CD4-positive, alpha-beta T cell (primary cell): ENCODE measurements at regions not wholly inside any gene's neighbourhood (a gene's known extent, or its start where the extent isn't known, plus 50 kb on each side); places are given as distances from the start of the nearest gene placed in this dataset.

Source experiments
- ATAC-seq: fragments of 200-7000 bp; cut with Tn5 transposase; one replicate; pipeline ENCODE4 v1.10.0; 2022; ENCODE audit warnings: mild to moderate bottlenecking; ENCODE audit not compliant: poor library complexity
- CTCF ChIA-PET: fragments of 350-600 bp; sonication (Branson Sonifier 250); formaldehyde crosslinking; loops from one replicate; lab custom pipeline; 2021; ENCODE audit warnings: antibody characterized with exemption, inconsistent platforms; lab: Charles Lee
- POLR2A ChIA-PET: fragments of 350-600 bp; sonication (Branson Sonifier 250); formaldehyde crosslinking; loops from one replicate; lab custom pipeline; 2021; ENCODE audit warnings: antibody characterized with exemption, inconsistent platforms; lab: Charles Lee
- DNase-seq, 14 experiments: peaks; one replicate each; pipeline ENCODE4 v3.0.0-alpha.2; 2013 to 2020; ENCODE audit warnings: mixed read lengths in 2 of 14
- H3K27ac ChIP-seq, 2 donors: one replicate each; pipeline versions ENCODE4 v1.5.1 to v1.7.0; 2013; ENCODE audit warnings: low read length in 2 of 2, low read depth in 1 of 2, mild to moderate bottlenecking in 1 of 2
- H3K27me3 ChIP-seq, 2 experiments: 1 replicate in 1 of 2; 2 replicates in 1 of 2; pipeline versions ENCODE4 v1.6.1 to v1.7.0; 2013; ENCODE audit warnings: low read length in 2 of 2, control low read depth in 1 of 2, mild to moderate bottlenecking in 1 of 2, moderate library complexity in 1 of 2; ENCODE audit not compliant: insufficient read depth in 2 of 2, control insufficient read depth in 1 of 2
- H3K36me3 ChIP-seq: one replicate; pipeline ENCODE4 v1.6.1; 2013; ENCODE audit warnings: low read length, control low read depth; ENCODE audit not compliant: insufficient read depth
- H3K4me1 ChIP-seq: one replicate; pipeline ENCODE4 v1.6.1; 2013; ENCODE audit warnings: low read length, control low read depth; ENCODE audit not compliant: insufficient read depth
- H3K4me3 ChIP-seq: one replicate; pipeline ENCODE4 v1.5.1; 2013; ENCODE audit warnings: mild to moderate bottlenecking, low read length, moderate library complexity
- H3K9me3 ChIP-seq, 2 experiments: 1 replicate in 1 of 2; 2 replicates in 1 of 2; pipeline versions ENCODE4 v1.6.1 to v1.7.0; 2013; ENCODE audit warnings: low read length in 2 of 2, mild to moderate bottlenecking in 2 of 2, control low read depth in 1 of 2, moderate library complexity in 1 of 2; ENCODE audit not compliant: control insufficient read depth in 1 of 2, insufficient read depth in 1 of 2
- H3K27ac Mint-ChIP-seq: one replicate; pipeline ENCODE4 v1.8.0; 2020; ENCODE audit warnings: mixed read lengths
- H3K27me3 Mint-ChIP-seq: one replicate; pipeline ENCODE4 v1.8.0; 2021; ENCODE audit warnings: mixed read lengths
- H3K36me3 Mint-ChIP-seq: one replicate; pipeline ENCODE4 v1.8.0; 2021; ENCODE audit warnings: low read depth, mixed read lengths
- H3K4me1 Mint-ChIP-seq: one replicate; pipeline ENCODE4 v1.8.0; 2021; ENCODE audit warnings: low read depth, mixed read lengths
- H3K4me3 Mint-ChIP-seq: one replicate; pipeline ENCODE4 v1.8.0; 2020; ENCODE audit warnings: mild to moderate bottlenecking, mixed read lengths
- H3K9me3 Mint-ChIP-seq: one replicate; pipeline ENCODE4 v1.8.0; 2020; ENCODE audit warnings: mixed read lengths
- CTCF ChIP-seq: fragments of 200-600 bp; IDR thresholded peaks from one replicate; pipeline ENCODE4 v1.8.0; 2022; ENCODE audit warnings: antibody characterized with exemption, mild to moderate bottlenecking
- intact Hi-C, 2 experiments: fragments of 100-400 bp; cut with DNase I in 1 of 2; cut with micrococcal nuclease in 1 of 2; formaldehyde crosslinking; loops; one replicate each; pipeline versions ENCODE4 v1.15.1 to v1.9.0; 2023 to 2025; cut with DNase I, micrococcal nuclease

- no peaks in the 10 kb centered on the region for H3K27me3 ChIP-seq
- ATAC-seq (no peak), DNase-seq (no peak)
- intact Hi-C loops = no loop called here
- POLR2A ChIA-PET = no interaction called here
- Mint-ChIP-seq H3K27me3 (no peaks in the 10 kb centered on the region), H3K9me3 (no peaks in the 10 kb centered on the region), H3K27ac (no peak overlapping the region), H3K4me3 (no peak overlapping the region), H3K4me1 (no peaks in the 10 kb centered on the region), H3K36me3 (no peaks in the 10 kb centered on the region)
- H3K4me1 ChIP-seq = no peaks in the 10 kb centered on the region
- H3K27ac ChIP-seq = no peak overlapping the region
- H3K36me3 ChIP-seq = no peaks in the 10 kb centered on the region
- H3K4me3 ChIP-seq = no peak overlapping the region
- no peak for TF ChIP-seq CTCF
- H3K9me3 ChIP-seq = no peaks in the 10 kb centered on the region
- CTCF ChIA-PET = no interaction called here
These were observed 367.6 kb downstream of the ENC1 start for GRCh38 chr5:74272831-74273451.

- no peak for TF ChIP-seq CTCF
- Histone ChIP-seq H3K36me3 (no peaks in the 10 kb centered on the region), H3K9me3 (no peaks in the 10 kb centered on the region), H3K27me3 (no peaks in the 10 kb centered on the region), H3K4me3 (no peak overlapping the region), H3K27ac (no peak overlapping the region), H3K4me1 (no peaks in the 10 kb centered on the region)
- ATAC-seq (no peak), DNase-seq (no peak)
- Mint-ChIP-seq H3K4me1 (no peaks in the 10 kb centered on the region), H3K4me3 (no peak overlapping the region), H3K36me3 (no peaks in the 10 kb centered on the region), H3K27me3 (no peaks in the 10 kb centered on the region), H3K27ac (no peak overlapping the region), H3K9me3 (no peaks in the 10 kb centered on the region)
- POLR2A ChIA-PET = no interaction called here
- intact Hi-C loops = no loop called here
- CTCF ChIA-PET = interaction anchor here (0.6 kb wide), 1 partner anchor 232 kb away, joined by 3 read pairs; no protein-coding TSS in a partner anchor
These were observed 368.3 kb downstream of the ENC1 start for GRCh38 chr5:74272024-74272775.

- no peaks in the 10 kb centered on the region for H3K27me3 ChIP-seq
- H3K4me3 ChIP-seq = no peak overlapping the region
- POLR2A ChIA-PET = no interaction called here
- Mint-ChIP-seq H3K27ac (no peak overlapping the region), H3K9me3 (no peaks in the 10 kb centered on the region), H3K4me1 (no peaks in the 10 kb centered on the region), H3K36me3 (no peaks in the 10 kb centered on the region), H3K4me3 (no peak overlapping the region), H3K27me3 (no peaks in the 10 kb centered on the region)
- CTCF ChIA-PET = no interaction called here
- DNase-seq (no peak), ATAC-seq (no peak)
- intact Hi-C loops = no loop called here
- no peaks in the 10 kb centered on the region for H3K36me3 ChIP-seq
- H3K4me1 ChIP-seq = no peaks in the 10 kb centered on the region
- TF ChIP-seq CTCF = no peak
- no peaks in the 10 kb centered on the region for H3K9me3 ChIP-seq
- H3K27ac ChIP-seq = no peak overlapping the region
These were observed 372.2 kb downstream of the ENC1 start for GRCh38 chr5:74268297-74268696.
